B cell (primary cell): ENCODE measurements at regions not wholly inside any gene's neighbourhood (a gene's known extent, or its start where the extent isn't known, plus 50 kb on each side); places are given as distances from the start of the nearest gene placed in this dataset.

Experiments used
- CTCF ChIP-seq: fragments of 200-600 bp; IDR thresholded peaks from one replicate; pipeline ENCODE4 v1.8.0; 2022; ENCODE audit warnings: antibody characterized with exemption, mild to moderate bottlenecking
- EZH2 ChIP-seq: IDR thresholded peaks from 2 replicates; pipeline ENCODE4 v1.6.1; 2012; ENCODE audit warnings: borderline replicate concordance, low read depth, mild to moderate bottlenecking, moderate library complexity, low read length; ENCODE audit not compliant: insufficient read depth, poor library complexity, severe bottlenecking

DNA sequence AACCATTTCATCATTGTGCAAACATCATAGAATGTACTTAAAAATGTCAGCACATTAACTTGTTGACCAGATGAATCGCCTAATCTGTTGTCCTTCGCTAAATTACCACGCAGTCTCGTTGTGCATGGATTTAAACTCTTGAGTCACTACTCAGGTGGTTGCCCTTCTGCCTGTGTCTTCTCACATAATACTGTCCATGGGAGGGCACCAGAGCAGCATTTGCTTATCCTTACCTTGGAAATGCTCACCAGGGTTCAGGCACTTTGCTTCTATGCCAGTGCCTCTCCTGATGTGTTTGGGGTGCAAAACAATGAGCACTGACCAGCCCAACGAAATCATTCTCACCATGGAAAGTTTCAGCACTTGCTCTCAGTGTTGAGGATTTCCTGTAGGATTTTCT is 559.9 kb downstream of the RWDD3 start:
- TF ChIP-seq CTCF (no peak), EZH2 (no peak)
